ENCODE measurements at regions not wholly inside any gene's neighbourhood (a gene's known extent, or its start where the extent isn't known, plus 50 kb on each side); places are given as distances from the start of the nearest gene placed in this dataset.

- TF ChIP-seq, protein P1, sequence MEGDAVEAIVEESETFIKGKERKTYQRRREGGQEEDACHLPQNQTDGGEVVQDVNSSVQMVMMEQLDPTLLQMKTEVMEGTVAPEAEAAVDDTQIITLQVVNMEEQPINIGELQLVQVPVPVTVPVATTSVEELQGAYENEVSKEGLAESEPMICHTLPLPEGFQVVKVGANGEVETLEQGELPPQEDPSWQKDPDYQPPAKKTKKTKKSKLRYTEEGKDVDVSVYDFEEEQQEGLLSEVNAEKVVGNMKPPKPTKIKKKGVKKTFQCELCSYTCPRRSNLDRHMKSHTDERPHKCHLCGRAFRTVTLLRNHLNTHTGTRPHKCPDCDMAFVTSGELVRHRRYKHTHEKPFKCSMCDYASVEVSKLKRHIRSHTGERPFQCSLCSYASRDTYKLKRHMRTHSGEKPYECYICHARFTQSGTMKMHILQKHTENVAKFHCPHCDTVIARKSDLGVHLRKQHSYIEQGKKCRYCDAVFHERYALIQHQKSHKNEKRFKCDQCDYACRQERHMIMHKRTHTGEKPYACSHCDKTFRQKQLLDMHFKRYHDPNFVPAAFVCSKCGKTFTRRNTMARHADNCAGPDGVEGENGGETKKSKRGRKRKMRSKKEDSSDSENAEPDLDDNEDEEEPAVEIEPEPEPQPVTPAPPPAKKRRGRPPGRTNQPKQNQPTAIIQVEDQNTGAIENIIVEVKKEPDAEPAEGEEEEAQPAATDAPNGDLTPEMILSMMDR (IDR thresholded peaks at IDR 0.05; ENCODE audit: insufficient read depth, low read depth, low read length) = no peak
- TF ChIP-seq EZH2 (IDR thresholded peaks at IDR 0.05; ENCODE audit: insufficient read depth, low read length) = no peak
These were observed 454.2 kb upstream of the AKR1E2 start for GRCh38 chr10:4371691-4372295.
